BLaER1 treated with 17β-estradiol and CSF1 and Interleukin-3, amounts not matched to agents 10 nM and 100 nM (cell line): ENCODE measurements at regions not wholly inside any gene's neighbourhood (a gene's known extent, or its start where the extent isn't known, plus 50 kb on each side); places are given as distances from the start of the nearest gene placed in this dataset.

Experiments used
- H3K27ac ChIP-seq, 11 experiments: shearing (Covaris generic); formaldehyde crosslinking; 2 replicates each; pipeline ENCODE4 v1.8.1; 2022
- H3K27me3 ChIP-seq, 11 experiments: shearing (Covaris generic); formaldehyde crosslinking; 2 replicates each; pipeline ENCODE4 v1.8.1; 2022
- H3K36me3 ChIP-seq, 11 experiments: shearing (Covaris generic); formaldehyde crosslinking; 2 replicates each; pipeline ENCODE4 v1.8.1; 2022
- H3K4me1 ChIP-seq, 10 experiments: shearing (Covaris generic); formaldehyde crosslinking; 2 replicates each; pipeline ENCODE4 v1.8.1; 2022
- H3K4me2 ChIP-seq, 11 experiments: shearing (Covaris generic); formaldehyde crosslinking; 2 replicates each; pipeline ENCODE4 v1.8.1; 2022
- H3K4me3 ChIP-seq, 10 experiments: shearing (Covaris generic); formaldehyde crosslinking; 2 replicates each; pipeline ENCODE4 v1.8.1; 2022
- H3K9ac ChIP-seq, 11 experiments: shearing (Covaris generic); formaldehyde crosslinking; 2 replicates each; pipeline ENCODE4 v1.8.1; 2022
- H3K9me3 ChIP-seq, 11 experiments: shearing (Covaris generic); formaldehyde crosslinking; replicated peaks in 1 of 11; 2 replicates each; pipeline ENCODE4 v1.8.1; 2022
- H4K20me1 ChIP-seq, 11 experiments: shearing (Covaris generic); formaldehyde crosslinking; 2 replicates each; pipeline ENCODE4 v1.8.1; 2022
- Cebpa-rat ChIP-seq, 11 experiments: shearing (Covaris generic); IDR thresholded peaks; 2 replicates each; pipeline ENCODE4 v1.8.1; 2022

DNA sequence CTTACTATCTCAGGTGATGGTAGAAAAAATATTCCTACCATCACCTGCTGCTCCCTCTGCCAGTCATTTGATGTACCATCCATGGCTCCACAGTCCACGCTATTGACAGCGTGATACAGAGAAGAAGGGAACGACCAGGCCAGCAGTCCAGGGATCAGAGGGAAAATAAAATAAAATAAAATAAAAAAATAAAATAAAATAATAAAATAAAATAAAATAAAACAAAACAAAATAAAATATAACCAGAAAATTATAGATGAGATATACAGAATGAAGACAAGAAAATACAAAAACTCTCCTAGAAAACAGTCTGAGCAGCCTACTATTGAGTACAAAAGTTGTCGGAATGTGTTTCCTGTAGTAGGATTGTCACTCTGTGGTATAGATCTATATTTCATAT, 619.4 kb upstream of the TMPRSS15 start:
- H3K4me2 ChIP-seq = no peak overlapping the region
- H3K4me1 ChIP-seq = no peaks in the 10 kb centered on the region
- no peaks in the 10 kb centered on the region for H3K9me3 ChIP-seq
- H3K9ac ChIP-seq = no peak overlapping the region
- no peaks in the 10 kb centered on the region for H4K20me1 ChIP-seq
- no peaks in the 10 kb centered on the region for H3K27me3 ChIP-seq
- TF ChIP-seq Cebpa-rat (IDR thresholded peaks at IDR 0.05) = no peak
- no peak overlapping the region for H3K27ac ChIP-seq
- H3K4me3 ChIP-seq = no peak overlapping the region
- no peaks in the 10 kb centered on the region for H3K36me3 ChIP-seq

DNA sequence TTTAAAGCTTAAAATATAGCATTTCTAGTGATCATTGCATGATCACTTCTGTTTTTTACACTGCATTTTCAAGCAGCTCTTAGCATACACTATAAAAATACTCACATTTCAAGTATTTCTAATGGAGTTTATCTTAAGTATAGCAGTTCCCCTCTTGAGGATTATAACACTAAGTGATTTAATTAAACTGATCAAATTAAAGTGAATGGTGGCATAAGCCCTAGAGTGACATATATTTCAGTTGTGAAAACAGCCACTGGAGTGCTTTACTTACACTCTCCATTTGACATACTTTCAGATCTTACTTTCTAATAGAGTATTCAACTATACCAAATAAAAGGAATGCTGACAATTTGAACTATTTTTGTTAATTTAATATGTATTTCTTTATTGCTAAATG, 623.3 kb upstream of the TMPRSS15 start:
- Histone ChIP-seq H3K27me3 (no peaks in the 10 kb centered on the region), H3K4me3 (no peak overlapping the region), H3K9ac (no peak overlapping the region), H4K20me1 (no peaks in the 10 kb centered on the region), H3K9me3 (no peaks in the 10 kb centered on the region), H3K4me1 (no peaks in the 10 kb centered on the region), H3K36me3 (no peaks in the 10 kb centered on the region), H3K27ac (no peak overlapping the region), H3K4me2 (no peak overlapping the region)
- no peak for TF ChIP-seq Cebpa-rat (IDR thresholded peaks at IDR 0.05)

GRCh38 chr21:19029816-19030215, 626.2 kb upstream of the TMPRSS15 start:
- Histone ChIP-seq H3K27ac (no peak overlapping the region), H4K20me1 (no peaks in the 10 kb centered on the region), H3K9ac (no peak overlapping the region), H3K36me3 (no peaks in the 10 kb centered on the region), H3K9me3 (no peaks in the 10 kb centered on the region), H3K4me3 (no peak overlapping the region), H3K4me2 (no peak overlapping the region), H3K27me3 (no peaks in the 10 kb centered on the region), H3K4me1 (no peaks in the 10 kb centered on the region)
- TF ChIP-seq Cebpa-rat (IDR thresholded peaks at IDR 0.05) = no peak

- Histone ChIP-seq H3K4me2 (no peak overlapping the region), H3K27me3 (no peaks in the 10 kb centered on the region), H3K9me3 (no peaks in the 10 kb centered on the region), H3K36me3 (no peaks in the 10 kb centered on the region), H3K9ac (no peak overlapping the region), H4K20me1 (no peaks in the 10 kb centered on the region), H3K27ac (no peak overlapping the region), H3K4me1 (peaks cover 0 to 8% (median 0%) of the 10 kb centered on the region in 10 experiments; a peak in 3 of 20 replicates), H3K4me3 (no peak overlapping the region)
- no peak for TF ChIP-seq Cebpa-rat (IDR thresholded peaks at IDR 0.05)
Observed at GRCh38 chr21:19031953-19032352, 628.4 kb upstream of the TMPRSS15 start.

DNA sequence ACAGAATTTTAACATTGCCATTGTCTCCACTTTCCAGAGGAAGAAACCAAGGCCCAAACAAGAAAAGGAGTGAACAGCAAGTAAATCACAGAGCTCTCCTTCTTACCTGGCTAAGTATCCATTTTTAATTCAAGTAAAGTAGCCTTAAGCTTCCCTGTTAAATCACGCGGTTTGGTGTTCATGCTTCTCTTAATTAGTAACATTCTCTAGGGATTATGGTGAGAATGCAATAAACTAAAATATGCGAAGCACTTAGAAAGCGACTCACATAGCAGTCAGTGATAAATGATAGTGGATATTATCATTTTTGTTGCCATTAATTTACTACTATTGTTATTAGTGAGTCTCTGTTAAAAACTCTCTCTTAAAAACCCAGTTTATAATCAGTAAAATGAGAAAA, 630.5 kb upstream of the TMPRSS15 start:
- H3K4me3 ChIP-seq = no peak overlapping the region
- no peak for TF ChIP-seq Cebpa-rat (IDR thresholded peaks at IDR 0.05)
- no peaks in the 10 kb centered on the region for H4K20me1 ChIP-seq
- no peaks in the 10 kb centered on the region for H3K27me3 ChIP-seq
- no peaks in the 10 kb centered on the region for H3K36me3 ChIP-seq
- H3K9ac ChIP-seq = no peak overlapping the region
- H3K4me2 ChIP-seq = no peak overlapping the region
- H3K27ac ChIP-seq = no peak overlapping the region
- H3K9me3 ChIP-seq = no peaks in the 10 kb centered on the region
- peaks cover 0 to 8% (median 0%) of the 10 kb centered on the region in 10 experiments; a peak in 3 of 20 replicates for H3K4me1 ChIP-seq

- Histone ChIP-seq H3K9ac (no peak overlapping the region), H4K20me1 (no peaks in the 10 kb centered on the region), H3K36me3 (no peaks in the 10 kb centered on the region), H3K27me3 (no peaks in the 10 kb centered on the region), H3K4me3 (no peak overlapping the region), H3K4me2 (no peak overlapping the region), H3K4me1 (peaks cover 0 to 8% (median 0%) of the 10 kb centered on the region in 10 experiments; a peak in 3 of 20 replicates), H3K9me3 (no peaks in the 10 kb centered on the region; a peak in 1 of 22 replicates), H3K27ac (no peak overlapping the region)
- TF ChIP-seq Cebpa-rat (IDR thresholded peaks at IDR 0.05) = no peak
Observed at GRCh38 chr21:19034560-19034959, 631.0 kb upstream of the TMPRSS15 start.

DNA sequence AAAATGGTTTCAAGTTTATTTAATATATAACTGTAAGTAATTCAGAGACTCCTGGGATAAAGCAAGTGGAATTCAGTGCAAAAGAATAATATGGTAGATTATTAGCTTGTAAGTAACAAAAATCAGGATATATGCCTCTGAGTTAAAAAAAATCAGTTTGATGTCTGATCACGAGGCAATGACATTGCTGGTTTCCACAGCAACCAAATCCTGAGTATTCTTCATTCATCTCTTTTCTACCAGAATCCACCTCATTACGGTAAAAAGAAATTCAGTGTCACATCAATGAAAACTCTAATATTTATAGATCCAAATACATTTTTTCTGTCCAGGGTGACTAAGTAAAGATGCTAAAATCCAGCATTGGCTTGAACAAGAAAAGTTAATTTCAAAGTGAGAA, 642.3 kb upstream of the TMPRSS15 start:
- H3K4me2 ChIP-seq = no peak overlapping the region
- no peaks in the 10 kb centered on the region for H3K36me3 ChIP-seq
- peaks cover 0 to 6% (median 0%) of the 10 kb centered on the region in 11 experiments; a peak in 3 of 22 replicates for H3K9me3 ChIP-seq
- H3K4me3 ChIP-seq = no peak overlapping the region
- H3K4me1 ChIP-seq = no peaks in the 10 kb centered on the region
- H4K20me1 ChIP-seq = no peaks in the 10 kb centered on the region
- H3K27me3 ChIP-seq = no peaks in the 10 kb centered on the region
- TF ChIP-seq Cebpa-rat (IDR thresholded peaks at IDR 0.05) = no peak
- no peak overlapping the region for H3K27ac ChIP-seq
- H3K9ac ChIP-seq = no peak overlapping the region

- H3K4me2 ChIP-seq = no peak overlapping the region
- H4K20me1 ChIP-seq = no peaks in the 10 kb centered on the region
- no peaks in the 10 kb centered on the region for H3K27me3 ChIP-seq
- H3K9ac ChIP-seq = no peak overlapping the region
- H3K27ac ChIP-seq = no peak overlapping the region
- TF ChIP-seq Cebpa-rat (IDR thresholded peaks at IDR 0.05) = no peak
- H3K4me1 ChIP-seq = no peaks in the 10 kb centered on the region
- H3K4me3 ChIP-seq = no peak overlapping the region
- no peaks in the 10 kb centered on the region for H3K36me3 ChIP-seq
- peaks cover 0 to 9% (median 0%) of the 10 kb centered on the region in 11 experiments; a peak in 3 of 22 replicates for H3K9me3 ChIP-seq
Observed at GRCh38 chr21:19048098-19048672, 644.6 kb upstream of the TMPRSS15 start.

GRCh38 chr21:19049567-19049966, 646.0 kb upstream of the TMPRSS15 start:
- H3K27me3 ChIP-seq = no peaks in the 10 kb centered on the region
- peaks cover 0 to 10% (median 0%) of the 10 kb centered on the region in 11 experiments; a peak in 3 of 22 replicates for H3K9me3 ChIP-seq
- no peaks in the 10 kb centered on the region for H4K20me1 ChIP-seq
- TF ChIP-seq Cebpa-rat (IDR thresholded peaks at IDR 0.05) = no peak
- H3K4me2 ChIP-seq = no peak overlapping the region
- no peak overlapping the region for H3K27ac ChIP-seq
- H3K4me3 ChIP-seq = no peak overlapping the region
- H3K4me1 ChIP-seq = no peaks in the 10 kb centered on the region
- H3K36me3 ChIP-seq = no peaks in the 10 kb centered on the region
- H3K9ac ChIP-seq = no peak overlapping the region

DNA sequence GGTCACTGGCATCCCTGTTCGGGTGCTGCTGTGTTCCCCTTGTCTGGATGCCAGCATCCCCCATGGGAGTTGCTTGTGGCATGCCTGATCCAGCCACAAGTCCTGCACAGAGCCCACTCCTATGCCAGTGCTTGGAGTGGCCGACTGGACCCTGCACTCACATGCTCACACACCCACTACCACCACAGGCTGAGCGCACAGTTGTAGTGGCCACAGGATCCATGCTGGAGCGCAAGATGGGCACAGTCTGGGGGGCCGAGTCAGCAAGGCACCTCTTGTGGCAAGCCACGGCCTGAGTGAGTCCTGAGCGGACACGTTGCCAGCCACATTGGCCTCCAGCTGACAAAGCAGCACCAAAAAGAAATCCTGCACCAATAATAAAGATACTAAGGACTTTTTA, 661.6 kb upstream of the TMPRSS15 start:
- Histone ChIP-seq H3K9ac (no peak overlapping the region), H3K4me3 (no peak overlapping the region), H4K20me1 (no peaks in the 10 kb centered on the region), H3K27ac (no peak overlapping the region), H3K4me1 (peaks cover 0 to 10% (median 0%) of the 10 kb centered on the region in 10 experiments; a peak in 1 of 20 replicates), H3K27me3 (no peaks in the 10 kb centered on the region), H3K4me2 (no peak overlapping the region), H3K36me3 (no peaks in the 10 kb centered on the region), H3K9me3 (peaks cover 13 to 18% (median 14%) of the 10 kb centered on the region in 11 experiments)
- no peak for TF ChIP-seq Cebpa-rat (IDR thresholded peaks at IDR 0.05)
